Rectal smooth muscle tissue (tissue), 1 donor: ENCODE measurements at regions not wholly inside any gene's neighbourhood (a gene's known extent, or its start where the extent isn't known, plus 50 kb on each side); places are given as distances from the start of the nearest gene placed in this dataset.

Source experiments
- H3K27ac ChIP-seq: one replicate; pipeline ENCODE4 v1.7.0; 2013; ENCODE audit warnings: low read depth, low read length, inconsistent platforms
- H3K27me3 ChIP-seq: one replicate; pipeline ENCODE4 v1.7.0; 2013; ENCODE audit warnings: low read length; ENCODE audit not compliant: control insufficient read depth, insufficient read depth
- H3K36me3 ChIP-seq: one replicate; pipeline ENCODE4 v1.7.0; 2013; ENCODE audit warnings: low read length; ENCODE audit not compliant: control insufficient read depth, insufficient read depth
- H3K4me1 ChIP-seq: one replicate; pipeline ENCODE4 v1.7.0; 2013; ENCODE audit warnings: low read length; ENCODE audit not compliant: control insufficient read depth, insufficient read depth
- H3K4me3 ChIP-seq: one replicate; pipeline ENCODE4 v1.7.0; 2013; ENCODE audit warnings: low read length
- H3K9ac ChIP-seq: one replicate; pipeline ENCODE4 v1.7.0; 2013; ENCODE audit warnings: low read length

- H3K36me3 ChIP-seq = no peaks in the 10 kb centered on the region
- no peak overlapping the region for H3K27ac ChIP-seq
- no peak overlapping the region for H3K4me3 ChIP-seq
- no peaks in the 10 kb centered on the region for H3K27me3 ChIP-seq
- H3K4me1 ChIP-seq = no peaks in the 10 kb centered on the region
- no peak overlapping the region for H3K9ac ChIP-seq
Measured at GRCh38 chr13:26838821-26839220, 78.2 kb upstream of the GPR12 start.

DNA sequence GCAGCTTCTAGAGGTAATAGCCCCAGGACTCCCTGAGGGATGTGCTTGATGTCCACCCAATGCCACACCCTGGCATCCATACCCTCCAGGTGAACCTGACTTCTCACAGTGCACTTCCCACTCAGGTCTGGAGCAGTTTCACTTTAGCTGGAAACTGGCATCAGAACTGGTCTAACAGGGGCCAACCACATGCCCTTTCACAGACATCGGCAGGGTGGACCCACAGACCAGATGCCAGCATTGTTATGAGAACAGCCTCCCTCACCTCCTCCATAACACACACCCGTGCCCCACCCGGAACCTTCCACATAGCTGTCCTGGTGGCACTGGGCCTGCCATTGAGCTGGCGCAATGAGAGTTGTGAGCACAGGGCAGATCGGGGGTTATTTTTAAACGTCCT, 77.4 kb upstream of the GPR12 start:
- Histone ChIP-seq H3K27ac (no peak overlapping the region), H3K4me3 (no peak overlapping the region), H3K27me3 (no peaks in the 10 kb centered on the region), H3K36me3 (no peaks in the 10 kb centered on the region), H3K4me1 (no peaks in the 10 kb centered on the region), H3K9ac (no peak overlapping the region)

DNA sequence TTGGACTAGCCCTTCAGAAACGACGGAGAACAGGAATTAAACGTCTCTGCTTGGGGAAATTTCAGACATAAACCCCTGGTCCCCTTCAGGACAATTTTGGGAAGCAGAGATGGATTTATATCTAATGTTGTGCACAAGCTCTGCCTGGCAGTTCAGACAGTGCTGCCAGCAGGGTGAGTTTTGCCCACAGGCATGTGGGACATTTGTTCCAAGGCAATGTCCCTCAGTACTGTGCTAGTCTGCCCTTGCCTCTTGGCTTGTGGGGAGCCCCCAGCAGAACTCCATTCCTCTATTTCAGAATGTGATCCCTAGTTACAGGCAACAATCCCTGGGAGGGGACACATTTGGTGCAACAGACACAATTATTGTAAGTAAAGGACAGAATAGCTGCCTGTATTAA, 76.5 kb upstream of the GPR12 start:
- H3K4me3 ChIP-seq = no peak overlapping the region
- H3K27me3 ChIP-seq = no peaks in the 10 kb centered on the region
- H3K36me3 ChIP-seq = no peaks in the 10 kb centered on the region
- H3K9ac ChIP-seq = no peak overlapping the region
- no peaks in the 10 kb centered on the region for H3K4me1 ChIP-seq
- no peak overlapping the region for H3K27ac ChIP-seq

GRCh38 chr13:26836626-26837025, 76.0 kb upstream of the GPR12 start:
- Histone ChIP-seq H3K27ac (no peak overlapping the region), H3K36me3 (no peaks in the 10 kb centered on the region), H3K4me3 (no peak overlapping the region), H3K27me3 (no peaks in the 10 kb centered on the region), H3K4me1 (no peaks in the 10 kb centered on the region), H3K9ac (no peak overlapping the region)

- Histone ChIP-seq H3K27ac (no peak overlapping the region), H3K4me3 (no peak overlapping the region), H3K9ac (no peak overlapping the region), H3K36me3 (no peaks in the 10 kb centered on the region), H3K27me3 (no peaks in the 10 kb centered on the region), H3K4me1 (no peaks in the 10 kb centered on the region)
Measured at GRCh38 chr13:26834646-26835045, 74.1 kb upstream of the GPR12 start.

DNA sequence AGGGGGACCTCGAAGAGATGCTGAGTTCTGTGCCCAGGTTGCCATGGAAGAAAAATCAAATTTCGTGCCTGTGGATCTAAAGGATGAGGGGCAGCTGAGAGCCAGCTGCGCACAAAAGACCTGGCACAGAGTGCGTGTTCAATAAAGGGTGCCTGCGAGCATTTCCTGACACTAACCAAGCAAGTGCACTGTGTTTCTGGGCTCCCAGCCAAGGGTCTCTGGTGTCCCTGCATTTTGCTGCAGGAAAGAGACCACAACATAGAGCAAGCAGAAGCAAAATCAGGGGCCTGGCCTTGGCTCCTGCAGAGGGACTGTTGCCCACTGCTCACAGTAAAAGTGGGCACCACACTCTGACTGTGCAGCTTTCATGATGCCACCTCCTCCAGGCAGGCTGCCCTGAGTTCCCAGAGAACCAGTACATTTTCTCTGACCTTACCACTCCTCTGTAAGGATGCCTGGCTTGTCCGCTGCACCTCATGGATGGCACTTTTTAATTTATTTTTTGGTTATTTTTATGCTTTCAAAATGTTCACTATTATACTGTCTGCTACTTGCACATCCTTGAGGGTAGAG, 70.8 kb upstream of the GPR12 start:
- no peaks in the 10 kb centered on the region for H3K36me3 ChIP-seq
- H3K27ac ChIP-seq = no peak overlapping the region
- H3K4me1 ChIP-seq = no peaks in the 10 kb centered on the region
- no peaks in the 10 kb centered on the region for H3K27me3 ChIP-seq
- no peak overlapping the region for H3K9ac ChIP-seq
- no peak overlapping the region for H3K4me3 ChIP-seq

DNA sequence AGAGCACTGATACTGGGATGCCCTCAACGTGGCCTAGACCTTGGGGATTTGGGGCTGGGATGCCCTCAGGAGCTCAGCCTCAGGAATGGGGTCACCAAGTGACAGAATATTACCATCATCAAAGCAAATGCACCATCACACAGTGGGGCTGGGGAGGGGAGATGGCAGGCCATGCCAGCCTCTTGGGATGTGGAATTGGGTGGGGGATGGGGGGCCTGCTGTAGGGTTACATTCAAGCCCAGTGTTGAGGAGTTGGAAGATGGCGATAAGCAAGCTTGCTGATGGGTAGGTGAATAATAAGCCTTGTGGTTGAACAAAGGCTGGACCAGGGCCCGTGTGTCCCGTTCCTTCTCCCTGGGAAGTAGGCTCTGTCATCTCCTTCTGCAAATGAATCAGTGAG, 69.1 kb upstream of the GPR12 start:
- Histone ChIP-seq H3K27me3 (no peaks in the 10 kb centered on the region), H3K9ac (no peak overlapping the region)

GRCh38 chr13:26824581-26824980, 64.0 kb upstream of the GPR12 start:
- no peaks in the 10 kb centered on the region for H3K36me3 ChIP-seq
- no peaks in the 10 kb centered on the region for H3K4me1 ChIP-seq
- H3K27me3 ChIP-seq = no peaks in the 10 kb centered on the region
- no peak overlapping the region for H3K9ac ChIP-seq
- H3K27ac ChIP-seq = no peak overlapping the region
- no peak overlapping the region for H3K4me3 ChIP-seq

More for the DNA sequence above, 69.1 kb upstream of the GPR12 start:
- H3K4me3 ChIP-seq = no peak overlapping the region
- no peak overlapping the region for H3K27ac ChIP-seq
- H3K4me1 ChIP-seq = no peaks in the 10 kb centered on the region
- no peaks in the 10 kb centered on the region for H3K36me3 ChIP-seq

GRCh38 chr13:26822146-26822545, 61.6 kb upstream of the GPR12 start:
- H3K4me1 ChIP-seq = no peaks in the 10 kb centered on the region

GRCh38 chr13:26821672-26822071, 61.1 kb upstream of the GPR12 start:
- no peaks in the 10 kb centered on the region for H3K36me3 ChIP-seq
- H3K27ac ChIP-seq = no peak overlapping the region
- H3K9ac ChIP-seq = no peak overlapping the region
- no peaks in the 10 kb centered on the region for H3K4me1 ChIP-seq
- H3K4me3 ChIP-seq = no peak overlapping the region
- no peaks in the 10 kb centered on the region for H3K27me3 ChIP-seq

More at GRCh38 chr13:26822146-26822545, 61.6 kb upstream of the GPR12 start:
- Histone ChIP-seq H3K27ac (no peak overlapping the region), H3K4me3 (no peak overlapping the region), H3K27me3 (no peaks in the 10 kb centered on the region), H3K36me3 (no peaks in the 10 kb centered on the region), H3K9ac (no peak overlapping the region)

DNA sequence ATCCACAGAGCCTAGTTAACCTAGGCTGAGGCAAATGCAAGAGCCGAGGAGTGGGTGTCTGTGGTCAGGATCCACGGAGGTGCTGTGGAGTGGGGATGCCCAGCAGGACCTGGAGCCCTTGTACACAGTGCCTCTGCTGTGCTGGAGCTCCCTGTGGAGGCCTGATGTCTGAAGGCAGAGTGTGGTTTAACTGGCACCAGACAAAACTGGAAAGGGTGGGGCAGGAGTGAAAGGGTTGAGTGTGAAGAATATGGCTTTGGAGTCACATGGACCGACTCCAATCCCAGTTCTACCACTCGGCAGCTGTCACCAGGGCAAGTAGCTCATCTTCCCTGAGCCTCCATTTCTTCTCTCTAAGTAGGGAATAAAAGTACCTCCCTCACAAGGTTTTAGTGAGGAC, 60.3 kb upstream of the GPR12 start:
- no peak overlapping the region for H3K4me3 ChIP-seq
- H3K36me3 ChIP-seq = no peaks in the 10 kb centered on the region
- no peak overlapping the region for H3K9ac ChIP-seq
- H3K27me3 ChIP-seq = no peaks in the 10 kb centered on the region
- no peak overlapping the region for H3K27ac ChIP-seq
- no peaks in the 10 kb centered on the region for H3K4me1 ChIP-seq

- Histone ChIP-seq H3K36me3 (no peaks in the 10 kb centered on the region), H3K9ac (no peak overlapping the region), H3K27ac (no peak overlapping the region), H3K4me1 (no peaks in the 10 kb centered on the region), H3K27me3 (no peaks in the 10 kb centered on the region), H3K4me3 (no peak overlapping the region)
Measured at GRCh38 chr13:26819046-26819445, 58.5 kb upstream of the GPR12 start.

- no peak overlapping the region for H3K27ac ChIP-seq
- no peaks in the 10 kb centered on the region for H3K4me1 ChIP-seq
- no peaks in the 10 kb centered on the region for H3K36me3 ChIP-seq
Measured at GRCh38 chr13:26816881-26817280, 56.3 kb upstream of the GPR12 start.

More at GRCh38 chr13:26816881-26817280, 56.3 kb upstream of the GPR12 start:
- H3K27me3 ChIP-seq = no peaks in the 10 kb centered on the region
- H3K4me3 ChIP-seq = no peak overlapping the region
- H3K9ac ChIP-seq = no peak overlapping the region
